Sciatic nerve (tissue), 2 donors: ENCODE measurements at regions not wholly inside any gene's neighbourhood (a gene's known extent, or its start where the extent isn't known, plus 50 kb on each side); places are given as distances from the start of the nearest gene placed in this dataset.
A peak's percentile ranks its signal among the peaks of the same experiment; 100 is the strongest.
"Not testable (repeated sequence)": the region's sequence is repeated elsewhere in the genome, so short reads cannot be mapped to it uniquely, and the experiment has no call there.

ENCODE experiments used
- ATAC-seq: fragments of 200-7000 bp; cut with Tn5 transposase; one replicate; pipeline ENCODE4 v1.9.1; 2020; ENCODE audit warnings: mild to moderate bottlenecking, moderate library complexity
- DNase-seq: peaks from one replicate; pipeline ENCODE4 v3.0.0-alpha.2; 2020; ENCODE audit warnings: low spot score
- intact Hi-C: fragments of 100-400 bp; cut with DNase I; formaldehyde crosslinking; loops from one replicate; pipeline ENCODE4 v1.14.2; 2022
- donor health status: DM: no; HTN: no; CAD: no.
- donor health status: DM: no; HTN: no; CAD: no.

DNA sequence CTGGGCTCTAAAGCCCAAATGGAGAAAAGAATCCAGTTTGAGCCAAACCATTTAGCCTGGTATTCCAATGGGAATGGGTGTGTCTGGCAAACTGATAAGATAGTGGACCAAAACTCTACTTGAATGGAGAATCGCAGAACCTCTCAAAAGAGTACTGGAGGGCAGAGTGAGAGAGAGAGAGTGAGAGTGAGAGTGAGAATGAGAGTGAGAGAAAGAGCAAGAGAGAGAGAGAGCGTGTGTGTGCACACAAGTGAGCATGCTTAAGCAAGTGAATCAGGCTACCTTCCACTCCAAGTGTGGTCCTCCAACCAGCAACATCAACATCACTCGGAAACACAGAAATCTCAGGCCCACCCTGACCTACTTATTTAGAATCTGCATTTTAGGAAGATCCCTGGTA lies 58.8 kb downstream of the UQCRFS1 start:
- intact Hi-C loops, result no loop called here
- DNase-seq, result no peak
- no peak for ATAC-seq

DNA sequence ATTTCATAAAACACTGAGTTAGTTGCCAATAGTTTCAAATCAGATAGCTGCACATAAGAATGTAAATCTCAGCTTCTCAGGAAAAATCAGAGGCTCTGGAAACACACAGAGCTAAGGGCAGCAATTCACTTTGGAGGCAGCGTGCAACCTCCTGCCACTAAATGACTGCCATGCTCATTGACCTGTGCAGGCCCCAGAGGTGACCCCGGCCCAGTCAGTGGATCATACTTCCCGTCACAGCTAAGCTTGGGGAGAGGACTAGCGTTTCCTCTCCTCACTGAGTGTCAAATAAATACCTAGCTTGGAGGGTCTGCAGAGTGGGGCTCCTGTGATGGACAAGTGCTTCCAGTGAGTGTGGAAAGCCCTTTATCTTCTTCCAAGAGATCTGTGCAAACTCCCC lies 67.2 kb downstream of the UQCRFS1 start:
- ATAC-seq (no peak), DNase-seq (no peak)
- intact Hi-C loops, result no loop called here

DNA sequence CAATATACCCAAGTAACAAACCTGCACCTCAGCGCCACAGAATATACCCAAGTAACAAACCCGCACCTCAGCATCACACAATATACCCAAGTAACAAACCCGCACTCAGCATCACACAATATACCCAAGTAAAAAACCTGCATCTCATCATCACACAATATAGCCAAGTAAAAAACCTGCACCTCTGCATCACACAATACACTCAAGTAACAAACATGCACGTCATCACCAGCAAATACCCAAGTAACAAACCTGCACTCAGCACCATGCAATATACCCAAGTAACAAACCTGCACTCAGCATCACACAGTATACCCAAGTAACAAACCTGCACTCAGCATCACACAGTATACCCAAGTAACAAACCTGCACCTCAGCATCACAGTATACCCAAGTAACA lies 69.8 kb downstream of the UQCRFS1 start:
- intact Hi-C loops, result no loop called here
- ATAC-seq (no peak), DNase-seq (no peak)

DNA sequence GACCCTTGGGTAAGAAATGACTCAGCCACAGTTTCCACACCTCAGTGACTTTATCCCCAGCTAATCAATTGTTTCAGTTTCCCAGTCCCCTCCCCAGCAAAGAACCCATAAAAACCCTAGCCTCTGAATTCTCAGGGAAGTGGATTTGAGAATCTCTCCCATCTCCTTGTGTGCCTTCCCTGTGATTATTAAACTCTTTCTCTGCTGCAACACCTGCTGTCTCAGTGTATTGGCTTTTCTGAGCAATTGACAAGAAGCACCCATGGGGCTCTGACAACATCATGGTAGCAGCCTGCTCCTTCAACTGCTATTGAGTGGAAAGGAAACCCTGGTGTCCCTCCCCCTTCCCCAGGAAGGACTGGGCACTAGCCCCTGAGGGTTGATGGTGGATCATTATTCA lies 73.7 kb downstream of the UQCRFS1 start:
- intact Hi-C loops, result no loop called here
- no peak for DNase-seq
- no peak for ATAC-seq

DNA sequence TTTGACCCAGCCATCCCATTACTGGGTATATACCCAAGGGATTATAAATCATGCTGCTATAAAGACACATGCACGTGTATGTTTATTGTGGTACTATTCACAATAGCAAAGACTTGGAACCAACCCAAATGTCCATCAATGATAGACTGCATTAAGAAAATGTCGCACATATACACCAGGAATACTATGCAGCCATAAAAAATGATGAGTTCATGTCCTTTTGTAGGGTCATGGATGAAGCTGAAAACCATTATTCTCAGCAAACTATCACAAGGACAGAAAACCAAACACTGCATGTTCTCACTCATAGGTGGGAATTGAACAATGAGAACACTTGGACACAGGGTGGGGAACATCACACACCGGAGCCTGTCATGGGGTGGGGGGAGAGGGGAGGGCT lies 74.7 kb downstream of the UQCRFS1 start:
- not testable (repeated sequence) for DNase-seq, ATAC-seq

DNA sequence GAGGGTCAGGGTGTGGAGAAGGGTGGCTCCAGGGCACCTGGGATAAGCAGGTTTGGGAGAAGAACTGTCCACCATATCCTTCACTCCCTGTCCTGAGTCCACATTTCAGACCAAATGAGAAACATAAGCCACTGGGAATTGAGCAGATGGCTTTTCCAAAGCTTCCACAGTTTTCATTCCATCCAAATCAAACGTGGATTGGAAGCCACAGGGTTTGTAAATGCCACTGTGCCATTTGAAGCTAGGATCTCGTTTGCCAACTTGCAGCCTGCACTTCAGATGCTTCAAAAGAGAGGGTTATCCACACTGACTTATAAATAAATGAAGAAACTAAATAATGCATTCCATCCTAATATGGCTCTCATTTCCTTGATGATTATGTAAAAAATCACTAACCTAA lies 81.5 kb downstream of the UQCRFS1 start:
- DNase-seq (no peak), ATAC-seq (no peak)
- intact Hi-C loops, result no loop called here

More for the DNA sequence above, 74.7 kb downstream of the UQCRFS1 start:
- intact Hi-C loops, result not testable (repeated sequence)

DNA sequence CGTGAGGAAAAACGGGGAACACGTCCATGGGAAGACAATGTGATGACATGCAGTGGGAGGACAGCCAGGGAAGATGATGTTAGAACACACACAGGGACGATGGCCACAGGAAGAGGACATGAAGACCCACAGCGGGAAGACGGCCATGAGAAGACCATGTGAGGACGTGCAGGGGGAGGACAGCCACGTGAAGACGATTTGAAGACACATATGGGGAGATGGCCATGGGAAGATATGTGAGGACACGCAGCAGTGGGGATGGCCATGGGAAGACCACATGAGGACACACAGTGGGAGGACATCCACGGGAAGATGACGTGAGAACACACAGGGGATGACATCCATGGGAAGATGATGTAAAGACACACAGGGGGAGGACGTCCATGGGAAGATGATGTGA lies 83.8 kb downstream of the UQCRFS1 start:
- intact Hi-C loops, result no loop called here
- ATAC-seq (no peak), DNase-seq (no peak)

DNA sequence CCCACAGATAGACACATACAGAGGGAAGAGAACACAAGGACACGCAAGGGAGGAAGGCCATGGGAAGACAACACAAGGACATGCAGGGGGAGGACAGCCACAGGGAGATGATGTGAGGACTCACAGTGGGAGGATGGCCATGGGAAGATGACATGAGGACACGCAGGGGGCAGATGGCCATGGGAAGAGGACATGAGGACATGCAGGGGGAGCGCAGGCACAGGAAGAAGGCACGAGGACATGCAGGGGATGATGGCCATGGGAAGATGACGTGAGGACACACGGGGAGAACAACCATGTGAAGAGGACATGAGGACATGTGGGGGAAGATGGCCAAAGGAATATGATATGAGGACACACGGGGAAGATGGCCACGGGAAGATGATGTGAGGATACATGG lies 84.7 kb downstream of the UQCRFS1 start:
- intact Hi-C loops, result no loop called here
- DNase-seq, result no peak

DNA sequence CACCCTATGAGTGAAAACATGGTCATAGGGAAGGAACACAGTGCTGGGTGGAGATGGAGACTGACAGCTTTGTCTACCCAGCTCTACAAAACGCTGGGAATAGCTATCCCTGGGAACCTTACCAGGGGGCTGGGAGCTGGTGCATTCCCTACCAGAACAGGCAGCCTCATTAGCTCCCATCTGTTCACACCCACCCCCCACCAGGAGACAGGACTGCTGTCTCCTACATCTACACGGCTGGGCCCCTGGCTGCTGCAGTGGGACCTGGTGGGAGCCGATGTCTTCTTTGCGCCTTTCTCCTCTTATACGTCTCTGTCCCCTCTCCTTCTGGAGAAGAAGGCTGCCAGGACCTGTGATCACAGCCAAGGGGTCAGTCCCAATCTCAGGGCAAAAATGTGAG lies 90.8 kb downstream of the UQCRFS1 start:
- DNase-seq (no peak), ATAC-seq (no peak)
- intact Hi-C loops, result no loop called here

More for the DNA sequence above, 84.7 kb downstream of the UQCRFS1 start:
- ATAC-seq, result no peak

DNA sequence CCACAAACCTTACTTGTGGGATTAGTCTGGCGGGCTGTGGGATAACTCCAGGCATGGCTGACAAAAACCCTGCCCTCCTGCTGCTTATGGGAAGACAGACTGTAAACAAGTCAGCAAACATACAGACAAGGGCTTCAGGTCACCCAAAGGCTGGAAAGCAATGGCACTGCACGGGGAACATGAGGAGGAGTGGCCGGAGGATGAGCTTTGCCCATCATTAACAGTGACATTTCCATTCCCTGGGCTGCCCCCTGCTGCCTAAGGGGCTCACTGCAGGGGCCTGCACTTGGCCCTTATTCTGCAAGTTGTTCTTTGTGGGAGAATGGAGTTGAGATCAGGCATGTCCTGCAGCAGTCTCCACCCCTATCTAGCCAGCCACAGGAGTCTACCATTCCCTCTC lies 91.3 kb downstream of the UQCRFS1 start:
- intact Hi-C loops, result no loop called here
- DNase-seq, result no peak

DNA sequence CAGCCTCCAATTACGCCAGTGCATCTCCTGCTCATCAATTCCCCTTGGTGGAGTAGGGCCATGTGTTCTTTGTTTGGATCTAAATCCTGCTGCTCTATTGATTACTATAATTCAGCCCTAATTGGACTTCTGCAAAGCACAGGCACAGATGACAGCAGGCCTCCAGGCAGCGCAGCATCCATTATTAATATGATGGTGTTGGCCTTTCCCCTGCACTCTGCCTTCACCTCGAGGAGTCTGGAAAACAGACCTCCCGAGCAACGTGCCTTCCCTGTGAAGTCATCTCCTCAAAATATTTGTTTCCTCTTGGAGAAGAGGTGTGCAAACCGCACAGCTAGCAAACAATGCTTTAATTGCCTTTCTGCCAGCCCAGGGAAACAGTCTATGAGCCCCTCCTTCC lies 92.5 kb downstream of the UQCRFS1 start:
- intact Hi-C loops, result no loop called here
- ATAC-seq, result no peak
- DNase-seq, result no peak

More for the DNA sequence above, 91.3 kb downstream of the UQCRFS1 start:
- peak; percentile 33 for ATAC-seq

DNA sequence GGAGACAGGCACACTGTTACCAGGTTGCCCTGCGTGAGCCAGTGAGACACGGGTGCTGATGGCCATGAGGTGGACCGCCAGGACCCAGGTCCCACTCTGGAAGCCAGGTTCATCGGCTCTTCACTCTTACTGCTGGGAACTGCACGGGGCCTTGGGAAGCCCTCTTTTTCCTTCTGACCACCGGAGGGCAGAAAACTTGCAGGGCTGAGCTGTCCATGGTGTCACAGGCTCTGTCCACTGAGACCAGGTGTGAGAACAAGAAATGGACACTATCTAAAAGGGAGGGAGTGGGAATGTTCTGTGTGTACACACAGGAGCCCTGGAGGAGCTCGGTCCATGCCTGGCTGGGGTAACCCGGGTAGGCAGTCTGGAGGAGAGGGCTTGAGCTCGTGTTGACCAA lies 93.4 kb downstream of the UQCRFS1 start:
- ATAC-seq (no peak), DNase-seq (no peak)
- intact Hi-C loops, result no loop called here

DNA sequence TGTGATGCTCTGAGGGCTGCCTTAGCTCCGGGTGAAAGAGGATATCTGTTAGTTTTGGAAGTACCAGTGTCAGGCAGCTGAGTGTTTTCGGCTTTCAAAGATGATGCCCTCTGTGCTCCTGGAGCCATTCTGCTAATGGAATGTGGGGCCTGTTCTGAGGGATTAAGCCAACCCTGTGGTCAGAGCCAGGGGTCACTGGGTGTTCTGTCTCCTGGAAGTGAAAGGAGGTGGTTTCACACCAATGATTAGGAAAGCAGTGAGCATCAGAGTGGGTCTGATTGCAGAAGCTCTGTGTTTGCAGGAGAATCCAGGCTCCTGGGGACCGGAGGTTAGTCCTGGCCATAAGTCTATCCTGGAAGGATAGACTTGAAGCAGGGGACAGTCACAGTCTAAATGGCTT lies 94.6 kb downstream of the UQCRFS1 start:
- DNase-seq, result no peak
- intact Hi-C loops, result no loop called here
- ATAC-seq, result peak; percentile 84

DNA sequence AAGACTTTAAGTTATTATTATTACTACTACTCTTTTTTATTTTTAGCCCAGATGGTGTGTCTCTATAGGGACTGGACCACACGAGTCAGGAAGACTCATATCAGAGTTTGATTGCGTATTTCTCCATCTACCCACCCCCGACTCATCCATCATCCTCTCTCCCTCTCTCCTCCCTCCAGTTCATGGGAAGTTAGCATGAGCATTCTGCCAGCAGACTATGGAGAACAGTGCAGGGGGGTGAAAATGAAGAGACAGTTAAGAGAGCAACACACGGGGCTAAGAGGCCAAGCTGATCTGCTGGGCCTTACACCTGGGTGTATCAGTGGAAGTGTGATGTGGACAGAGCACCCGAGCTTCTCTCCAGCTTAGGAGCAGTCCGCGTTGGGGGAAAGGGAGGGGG lies 95.0 kb downstream of the UQCRFS1 start:
- intact Hi-C loops, result no loop called here
- DNase-seq (no peak), ATAC-seq (peak; percentile 56)

DNA sequence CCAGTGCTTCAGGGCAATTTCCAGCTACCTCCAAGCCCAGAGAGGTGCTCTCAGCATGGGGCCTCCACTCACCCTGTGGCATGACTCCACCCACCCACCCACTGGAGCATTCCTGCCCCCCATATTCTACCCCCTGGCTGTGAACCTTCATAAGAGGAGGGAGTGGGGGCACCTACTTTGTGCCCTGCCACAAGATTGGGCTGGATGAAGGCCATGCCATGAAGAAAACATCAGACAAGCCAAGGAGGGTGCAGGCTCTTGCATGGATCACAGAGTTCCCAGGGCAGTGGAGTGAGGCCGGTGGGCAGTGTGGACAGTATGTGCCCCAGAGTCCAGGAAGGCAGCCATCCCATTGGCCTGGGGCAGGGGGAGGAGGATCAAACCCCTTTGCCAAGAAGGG lies 97.8 kb downstream of the UQCRFS1 start:
- intact Hi-C loops, result no loop called here
- ATAC-seq, result no peak
- no peak for DNase-seq

DNA sequence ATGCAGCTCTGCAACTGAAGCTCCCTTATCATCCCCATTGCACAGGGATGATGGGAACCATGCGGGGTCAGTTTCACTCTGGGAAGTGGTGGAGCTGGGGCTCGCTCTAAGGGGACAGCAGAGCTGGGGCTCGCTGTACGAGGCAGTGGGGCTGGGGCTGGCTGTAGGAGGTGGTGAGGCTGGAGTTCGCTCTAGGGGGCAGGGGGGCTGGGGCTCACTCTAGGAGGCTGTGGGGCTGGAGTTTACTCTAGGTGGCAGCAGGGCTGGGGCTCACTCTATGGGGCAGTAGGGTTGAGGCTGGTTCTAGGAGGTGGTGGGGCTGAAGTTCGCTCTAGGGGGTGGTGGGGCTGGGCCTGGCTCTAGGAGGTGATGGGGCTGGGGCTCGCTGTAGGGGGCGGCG lies 99.1 kb downstream of the UQCRFS1 start:
- DNase-seq (no peak), ATAC-seq (no peak)
- intact Hi-C loops, result no loop called here

DNA sequence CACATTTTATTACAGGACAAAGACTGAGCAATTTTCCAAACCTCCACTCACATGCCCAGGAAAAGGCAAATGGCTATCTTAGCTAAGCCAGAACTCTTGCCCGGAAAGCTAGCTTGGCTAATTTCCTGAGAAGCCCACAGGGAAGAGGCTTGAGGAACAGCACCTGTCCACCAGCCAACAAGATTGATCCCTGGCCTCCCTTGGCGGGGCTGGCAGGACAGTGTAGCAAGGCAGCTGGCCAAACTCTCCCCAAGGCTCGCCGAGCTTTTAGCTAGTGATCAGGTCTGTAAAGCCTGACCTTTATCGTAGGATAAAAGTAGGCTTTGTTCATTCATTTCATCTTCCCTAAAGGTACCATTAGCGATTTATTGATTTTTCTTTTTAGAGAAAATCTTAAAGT lies 101.4 kb downstream of the UQCRFS1 start:
- no peak for DNase-seq
- ATAC-seq, result peak; percentile 67
- intact Hi-C loops, result no loop called here

DNA sequence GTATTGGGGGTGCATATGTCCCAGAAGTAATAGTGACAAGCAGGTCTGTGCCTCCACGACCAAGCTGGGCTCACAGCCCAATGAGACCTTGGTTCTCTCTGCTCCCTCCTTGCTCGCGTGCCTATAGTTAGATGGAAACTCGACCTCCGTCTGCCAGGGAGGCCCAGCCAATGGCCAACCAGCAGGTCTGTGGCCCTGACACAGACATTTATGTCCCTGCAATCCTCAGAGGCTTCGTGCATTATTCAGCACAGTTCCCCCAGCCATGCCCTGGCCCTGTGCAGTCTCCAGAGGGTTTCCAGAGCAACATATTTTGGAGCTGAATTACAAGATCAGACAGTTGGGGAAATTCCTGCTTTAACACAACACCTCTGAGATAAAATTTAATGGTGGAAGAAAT lies 105.1 kb downstream of the UQCRFS1 start:
- no peak for ATAC-seq
- DNase-seq, result no peak
- intact Hi-C loops, result no loop called here

DNA sequence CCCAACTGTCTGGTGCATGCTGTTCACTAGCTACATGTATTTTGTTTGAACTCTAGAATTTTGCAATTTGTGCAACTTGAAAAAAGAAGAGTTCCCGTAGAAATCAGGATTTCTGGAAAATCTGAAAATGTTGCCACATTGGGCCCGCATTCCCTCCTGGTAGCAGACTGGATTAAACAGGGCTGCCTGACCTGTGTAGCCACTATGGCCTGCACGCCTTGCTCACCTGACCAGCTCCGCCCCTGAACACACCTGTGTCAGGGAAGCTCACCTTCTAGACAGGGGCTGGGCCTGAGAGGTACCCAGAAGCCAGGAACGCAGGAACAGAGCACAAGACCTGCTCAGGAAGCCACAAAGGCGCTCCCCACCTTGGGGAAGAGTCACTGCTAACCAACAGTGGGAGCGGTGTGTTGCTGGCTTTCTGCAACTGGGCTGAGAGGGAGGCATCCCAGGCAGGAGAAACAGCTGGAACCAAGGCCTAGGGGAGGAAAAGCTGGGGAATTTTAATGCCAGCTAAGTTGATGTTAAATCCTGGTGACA lies 106.5 kb downstream of the UQCRFS1 start:
- intact Hi-C loops, result no loop called here
- DNase-seq (no peak), ATAC-seq (no peak)

DNA sequence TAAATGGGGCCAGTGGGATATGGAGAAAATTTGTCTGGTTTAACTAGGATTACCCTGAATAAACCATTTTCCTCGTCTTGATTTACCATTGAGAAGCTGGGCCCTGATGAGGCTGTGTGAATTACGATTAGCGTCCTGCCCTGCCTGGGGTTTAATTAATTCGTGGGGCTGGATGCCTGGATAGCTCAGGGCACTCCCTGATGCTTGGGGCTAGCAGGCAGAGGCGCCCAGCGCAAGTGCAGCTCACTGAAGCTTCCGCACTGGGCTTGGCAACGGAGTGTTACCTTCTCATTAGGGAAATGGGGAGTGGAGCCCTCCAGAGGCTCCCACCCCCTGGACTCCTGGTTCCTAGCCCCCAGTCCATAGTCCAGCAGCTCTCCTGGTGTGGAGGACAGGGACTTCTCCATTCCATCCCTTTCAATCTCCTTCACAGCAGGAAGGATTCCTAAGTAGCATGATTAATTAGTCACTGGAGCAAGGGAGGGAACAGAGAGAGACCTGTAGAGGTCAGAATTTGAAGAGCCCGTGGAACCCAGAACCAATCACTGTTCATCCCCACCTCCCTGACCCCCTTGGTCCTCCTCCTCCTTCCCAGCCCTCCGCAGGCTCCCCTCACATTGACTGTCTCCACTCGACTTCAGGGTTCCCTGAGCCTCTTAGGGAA lies 107.2 kb downstream of the UQCRFS1 start:
- no peak for ATAC-seq
- no peak for DNase-seq
- intact Hi-C loops, result no loop called here

DNA sequence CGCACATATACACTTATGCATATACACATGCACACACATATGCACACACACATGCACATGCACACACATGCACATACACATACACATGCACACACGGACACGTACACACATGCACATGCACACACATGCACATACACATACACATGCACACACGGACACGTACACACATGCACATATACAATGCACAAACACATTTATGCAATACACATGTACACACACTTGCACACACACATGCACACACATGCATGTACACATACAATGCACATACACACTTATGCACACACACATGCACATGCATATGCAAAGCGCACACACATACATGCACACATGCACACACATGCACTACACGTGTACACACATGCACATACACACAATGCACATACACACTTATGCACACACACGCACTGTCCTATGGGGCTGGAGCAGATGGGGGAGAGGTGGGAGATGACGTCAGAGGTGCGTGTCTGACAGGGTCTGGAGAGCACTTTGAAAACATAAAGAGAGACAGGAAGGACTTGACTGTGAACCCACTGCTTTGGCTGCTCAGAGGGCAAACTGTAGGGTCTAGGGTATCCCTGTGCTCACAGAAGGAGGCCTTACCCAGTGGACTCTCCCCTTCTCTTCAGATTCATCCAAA lies 108.2 kb downstream of the UQCRFS1 start:
- DNase-seq, result no peak
- intact Hi-C loops, result no loop called here

More for the DNA sequence above, 108.2 kb downstream of the UQCRFS1 start:
- ATAC-seq, result no peak
